Stomach (tissue), 8 donors: ENCODE measurements at regions not wholly inside any gene's neighbourhood (a gene's known extent, or its start where the extent isn't known, plus 50 kb on each side); places are given as distances from the start of the nearest gene placed in this dataset.

Experiments
- DNase-seq, 2 donors: peaks; one replicate each; pipeline versions ENCODE4 v3.0.0 to v3.0.0-alpha.2; 2013 to 2019
- H3K27ac ChIP-seq, 5 donors: fragments of 200-600 bp in 4 of 5; sonication (generic) in 4 of 5; one replicate each; pipeline ENCODE4 v1.5.1; 2013 to 2019; ENCODE audit warnings: mild to moderate bottlenecking in 1 of 5, moderate library complexity in 1 of 5
- H3K27me3 ChIP-seq, 3 donors: fragments of 200-600 bp; sonication (generic); one replicate each; pipeline ENCODE4 v1.5.1; 2017 to 2019; ENCODE audit warnings: mixed run types in 1 of 3
- H3K36me3 ChIP-seq, 4 donors: fragments of 200-600 bp; sonication (generic); 1 replicate in 3 of 4; 2 replicates in 1 of 4; pipeline ENCODE4 v1.5.1; 2016 to 2019
- H3K4me1 ChIP-seq, 4 donors: fragments of 200-600 bp; sonication (generic); one replicate each; pipeline ENCODE4 v1.5.1; 2016 to 2019
- H3K4me3 ChIP-seq, 4 donors: fragments of 200-600 bp; sonication (generic) in 3 of 4; one replicate each; pipeline ENCODE4 v1.5.1; 2016 to 2019; ENCODE audit warnings: mild to moderate bottlenecking in 1 of 4
- H3K9me3 ChIP-seq, 4 donors: fragments of 200-600 bp; sonication (generic); one replicate each; pipeline ENCODE4 v1.5.1; 2016 to 2019
- EP300 ChIP-seq: sonication (generic); formaldehyde crosslinking; IDR thresholded peaks from one replicate; pipeline ENCODE4 v1.6.1; 2017; ENCODE audit warnings: antibody characterized with exemption
- POLR2A ChIP-seq, 4 donors: fragments of 450-650 bp; IDR thresholded peaks; one replicate each; pipeline ENCODE4 v1.6.1; 2016; ENCODE audit warnings: antibody characterized with exemption in 4 of 4, control low read depth in 2 of 4, mild to moderate bottlenecking in 1 of 4, moderate library complexity in 1 of 4
- POLR2AphosphoS5 ChIP-seq, 3 donors: sonication (generic); formaldehyde crosslinking; IDR thresholded peaks; one replicate each; pipeline ENCODE4 v1.6.1; 2016; ENCODE audit warnings: antibody characterized with exemption in 3 of 3
- WGBS, 5 donors: extraction: QIAGEN DNeasy Blood & Tissue Kit in 3 of 5; methylation state at CpG; one replicate each; pipeline versions ENCODE4 v1.1.5 to v1.1.7; 2013 to 2018; 5-methylcytosine and 5-hydroxymethylcytosine counted together
- intact Hi-C: fragments of 100-400 bp; cut with DNase I; formaldehyde crosslinking; loops from one replicate; pipeline ENCODE4 v1.15.1; 2023; ENCODE audit warnings: low total_unique reads
- TF ChIP-seq, protein P1 (sequence below), 7 experiments: fragments of 450-650 bp in 4 of 7; fragments of 200-600 bp in 3 of 7; sonication (generic) in 3 of 7; IDR thresholded peaks; one replicate each; pipeline ENCODE4 v1.5.1; 2016 to 2019; ENCODE audit warnings: antibody characterized with exemption in 7 of 7, control low read depth in 2 of 7, mild to moderate bottlenecking in 1 of 7
- donor health status: healthy with polysubstance abuse.
- donor health status: Bipolar disorder and iron deficiency.
- donor health status: healthy.

DNA sequence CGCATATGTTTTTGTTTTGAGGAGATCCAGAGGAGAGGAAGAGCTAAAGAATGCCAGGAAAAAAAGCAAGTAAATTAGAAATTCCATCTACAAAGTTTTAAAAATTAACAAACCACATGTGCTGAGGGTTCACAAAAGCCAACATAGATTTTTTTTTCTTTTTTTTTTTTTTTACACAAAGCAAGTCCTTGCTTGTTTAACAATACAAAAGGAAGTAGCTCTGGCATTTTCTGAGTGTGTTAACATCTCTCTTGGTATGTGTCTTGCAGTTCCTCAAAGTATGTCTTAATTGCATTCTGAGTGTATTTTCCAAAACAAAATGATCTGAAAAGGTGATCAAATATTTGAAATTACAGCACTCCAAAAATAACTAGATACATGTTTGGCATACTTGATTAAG, 1682.7 kb upstream of the AGA start:
- intact Hi-C loops = no loop called here
- Histone ChIP-seq H3K27ac (no peak overlapping the region), H3K4me1 (no peaks in the 10 kb centered on the region), H3K27me3 (no peaks in the 10 kb centered on the region), H3K36me3 (no peaks in the 10 kb centered on the region), H3K4me3 (no peak overlapping the region), H3K9me3 (no peaks in the 10 kb centered on the region)
- TF ChIP-seq POLR2A (IDR thresholded peaks at IDR 0.05) (no peak), EP300 (no peak), POLR2AphosphoS5 (IDR thresholded peaks at IDR 0.05) (no peak)
- TF ChIP-seq, protein P1, sequence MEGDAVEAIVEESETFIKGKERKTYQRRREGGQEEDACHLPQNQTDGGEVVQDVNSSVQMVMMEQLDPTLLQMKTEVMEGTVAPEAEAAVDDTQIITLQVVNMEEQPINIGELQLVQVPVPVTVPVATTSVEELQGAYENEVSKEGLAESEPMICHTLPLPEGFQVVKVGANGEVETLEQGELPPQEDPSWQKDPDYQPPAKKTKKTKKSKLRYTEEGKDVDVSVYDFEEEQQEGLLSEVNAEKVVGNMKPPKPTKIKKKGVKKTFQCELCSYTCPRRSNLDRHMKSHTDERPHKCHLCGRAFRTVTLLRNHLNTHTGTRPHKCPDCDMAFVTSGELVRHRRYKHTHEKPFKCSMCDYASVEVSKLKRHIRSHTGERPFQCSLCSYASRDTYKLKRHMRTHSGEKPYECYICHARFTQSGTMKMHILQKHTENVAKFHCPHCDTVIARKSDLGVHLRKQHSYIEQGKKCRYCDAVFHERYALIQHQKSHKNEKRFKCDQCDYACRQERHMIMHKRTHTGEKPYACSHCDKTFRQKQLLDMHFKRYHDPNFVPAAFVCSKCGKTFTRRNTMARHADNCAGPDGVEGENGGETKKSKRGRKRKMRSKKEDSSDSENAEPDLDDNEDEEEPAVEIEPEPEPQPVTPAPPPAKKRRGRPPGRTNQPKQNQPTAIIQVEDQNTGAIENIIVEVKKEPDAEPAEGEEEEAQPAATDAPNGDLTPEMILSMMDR (IDR thresholded peaks at IDR 0.05) = no peak
- DNase-seq = no peak
- 42 to 77% (median 74%) methylated on average over 1 of the region's 1 CpG for WGBS, 5 donors

DNA sequence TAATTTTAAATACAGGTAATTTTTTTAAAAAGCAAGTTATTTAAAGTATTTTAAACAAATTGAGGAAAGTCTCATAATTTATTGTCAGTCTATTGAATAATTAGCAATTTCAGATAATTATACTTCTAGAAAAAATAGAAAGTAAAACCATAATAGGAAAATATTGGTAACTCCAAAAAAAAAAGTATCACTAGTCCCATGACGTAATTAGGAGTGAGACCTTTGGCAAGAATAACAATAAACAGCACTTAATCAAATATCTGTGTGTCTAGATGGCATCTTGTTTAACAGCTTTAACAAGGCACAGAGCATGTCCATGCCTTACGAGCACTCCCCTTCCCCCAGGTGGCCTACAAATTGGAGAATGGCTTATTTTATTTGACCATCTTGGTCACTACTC, 1683.6 kb upstream of the AGA start:
- no peak for DNase-seq
- Histone ChIP-seq H3K9me3 (no peaks in the 10 kb centered on the region), H3K4me3 (no peak overlapping the region), H3K36me3 (no peaks in the 10 kb centered on the region), H3K27ac (no peak overlapping the region), H3K27me3 (no peaks in the 10 kb centered on the region), H3K4me1 (no peaks in the 10 kb centered on the region)
- no peak for TF ChIP-seq EP300
- no peak for TF ChIP-seq POLR2AphosphoS5 (IDR thresholded peaks at IDR 0.05)
- no peak for TF ChIP-seq POLR2A (IDR thresholded peaks at IDR 0.05)
- TF ChIP-seq, protein P1 (IDR thresholded peaks at IDR 0.05) = no peak
- intact Hi-C loops = no loop called here
- 33 to 60% (median 47%) methylated on average over 2 of the region's 2 CpGs for WGBS, 5 donors

DNA sequence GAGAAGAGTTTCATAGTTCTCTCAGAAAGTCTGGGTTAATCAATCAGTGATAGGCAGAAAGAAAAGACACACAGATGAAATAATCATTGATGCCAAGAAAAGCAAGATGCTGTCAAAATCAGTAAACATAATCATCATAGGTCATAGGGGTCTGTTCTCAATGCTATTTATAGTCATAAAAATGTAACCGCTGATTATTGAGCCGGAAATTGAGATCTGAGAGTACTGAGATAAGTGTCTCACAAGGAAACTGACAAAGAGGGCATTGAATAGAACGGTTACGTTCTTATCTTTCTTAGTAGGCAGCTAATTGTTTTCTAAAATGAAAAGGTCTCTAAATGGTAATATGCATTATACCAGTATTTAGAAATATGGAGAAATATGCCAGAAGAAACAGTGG, 1686.1 kb upstream of the AGA start:
- intact Hi-C loops = no loop called here
- 37 to 43% (median 41%) methylated on average over 4 of the region's 4 CpGs for WGBS, 5 donors

DNA sequence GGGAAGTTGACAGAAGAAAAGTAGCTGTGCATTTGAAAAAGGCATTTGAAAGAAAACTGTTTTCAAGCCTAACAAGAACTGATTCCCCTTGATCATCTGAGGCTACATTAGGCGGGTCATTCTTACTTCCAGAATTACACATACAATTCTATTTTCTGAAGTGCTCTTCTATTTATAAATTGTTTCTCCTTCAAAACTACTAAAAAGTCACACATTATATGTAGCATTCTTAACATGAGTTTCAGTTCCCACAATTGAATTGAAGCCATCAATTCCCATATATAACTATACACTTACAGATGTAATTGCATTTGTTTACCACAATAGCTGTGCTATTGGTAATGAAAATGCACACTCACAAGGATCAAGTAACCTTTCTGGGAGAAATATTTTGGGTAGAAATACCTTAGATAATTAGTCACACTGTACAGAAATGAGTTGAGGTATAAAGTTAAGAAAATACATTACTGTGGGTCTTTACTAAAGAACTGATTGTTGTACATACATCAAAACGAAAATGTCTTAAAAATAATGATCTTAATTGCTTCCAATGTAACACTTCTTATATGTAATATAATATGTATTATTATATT, 1688.0 kb upstream of the AGA start:
- WGBS, 5 donors = 65 to 78% (median 74%) methylated on average over 2 of the region's 2 CpGs

More for the DNA sequence above, 1686.1 kb upstream of the AGA start:
- no peak overlapping the region for H3K27ac ChIP-seq
- DNase-seq = no peak
- H3K4me3 ChIP-seq = no peak overlapping the region
- H3K27me3 ChIP-seq = no peaks in the 10 kb centered on the region
- TF ChIP-seq, protein P1 (IDR thresholded peaks at IDR 0.05) = no peak
- TF ChIP-seq POLR2AphosphoS5 (IDR thresholded peaks at IDR 0.05) (no peak), EP300 (no peak), POLR2A (IDR thresholded peaks at IDR 0.05) (no peak)
- H3K4me1 ChIP-seq = no peaks in the 10 kb centered on the region
- H3K36me3 ChIP-seq = no peaks in the 10 kb centered on the region
- no peaks in the 10 kb centered on the region for H3K9me3 ChIP-seq

More for the DNA sequence above, 1688.0 kb upstream of the AGA start:
- H3K4me1 ChIP-seq = no peaks in the 10 kb centered on the region
- H3K36me3 ChIP-seq = no peaks in the 10 kb centered on the region
- intact Hi-C loops = no loop called here
- H3K9me3 ChIP-seq = no peaks in the 10 kb centered on the region
- H3K4me3 ChIP-seq = no peak overlapping the region
- no peaks in the 10 kb centered on the region for H3K27me3 ChIP-seq
- no peak for DNase-seq
- H3K27ac ChIP-seq = no peak overlapping the region
- TF ChIP-seq POLR2AphosphoS5 (IDR thresholded peaks at IDR 0.05) (no peak), POLR2A (IDR thresholded peaks at IDR 0.05) (no peak), EP300 (no peak)
- TF ChIP-seq, protein P1 (IDR thresholded peaks at IDR 0.05) = no peak
